Upper lobe of left lung (tissue), 4 donors: ENCODE measurements at regions not wholly inside any gene's neighbourhood (a gene's known extent, or its start where the extent isn't known, plus 50 kb on each side); places are given as distances from the start of the nearest gene placed in this dataset.

ENCODE experiments used
- CTCF ChIP-seq, 6 experiments: fragments of 450-650 bp in 4 of 6; fragments of 200-600 bp in 2 of 6; sonication (generic) in 2 of 6; IDR thresholded peaks; one replicate each; pipeline ENCODE4 v1.5.1; 2016 to 2019; ENCODE audit warnings: antibody characterized with exemption in 6 of 6
- POLR2A ChIP-seq, 4 donors: fragments of 450-650 bp; IDR thresholded peaks; one replicate each; pipeline ENCODE4 v1.5.1; 2016 to 2017; ENCODE audit warnings: antibody characterized with exemption in 4 of 4, mild to moderate bottlenecking in 2 of 4
- POLR2AphosphoS5 ChIP-seq, 2 donors: sonication (generic); formaldehyde crosslinking; IDR thresholded peaks; one replicate each; pipeline ENCODE4 v1.5.1; 2017; ENCODE audit warnings: antibody characterized with exemption in 2 of 2

GRCh38 chr3:112744825-112745566 lies 101.7 kb downstream of the CD200R1L start:
- no peak for TF ChIP-seq CTCF (IDR thresholded peaks at IDR 0.05)
- no peak for TF ChIP-seq POLR2A (IDR thresholded peaks at IDR 0.05)
- TF ChIP-seq POLR2AphosphoS5 (IDR thresholded peaks at IDR 0.05) = no peak
